Mesothelial cell of epicardium (in vitro differentiated cells): ENCODE measurements at regions not wholly inside any gene's neighbourhood (a gene's known extent, or its start where the extent isn't known, plus 50 kb on each side); places are given as distances from the start of the nearest gene placed in this dataset.
A peak's percentile ranks its signal among the peaks of the same experiment; 100 is the strongest.

Experiments
- DNase-seq, 2 experiments: peaks; one replicate each; pipeline ENCODE4 v3.0.0; 2021; ENCODE audit warnings: low spot score in 2 of 2; ENCODE audit not compliant: unreplicated experiment in 2 of 2
- H3K27ac Mint-ChIP-seq: 2 replicates; pipeline ENCODE4 v1.8.0; 2021; ENCODE audit warnings: mixed read lengths
- H3K27me3 Mint-ChIP-seq: 2 replicates; pipeline ENCODE4 v1.8.0; 2021; ENCODE audit warnings: low read depth, mixed read lengths
- H3K36me3 Mint-ChIP-seq: 2 replicates; pipeline ENCODE4 v1.8.0; 2021; ENCODE audit warnings: mixed read lengths
- H3K4me1 Mint-ChIP-seq: 2 replicates; pipeline ENCODE4 v1.8.0; 2021; ENCODE audit warnings: mixed read lengths
- H3K4me3 Mint-ChIP-seq: 2 replicates; pipeline ENCODE4 v1.8.0; 2021; ENCODE audit warnings: mild to moderate bottlenecking, moderate library complexity, mixed read lengths
- H3K9me3 Mint-ChIP-seq: 2 replicates; pipeline ENCODE4 v1.8.0; 2021; ENCODE audit warnings: mixed read lengths
- TF ChIP-seq, protein P1 (sequence below): fragments of 200-600 bp; sonication (generic); IDR thresholded peaks from one replicate; pipeline ENCODE4 v1.5.0; 2021; ENCODE audit warnings: antibody characterized with exemption; ENCODE audit not compliant: unreplicated experiment

DNA sequence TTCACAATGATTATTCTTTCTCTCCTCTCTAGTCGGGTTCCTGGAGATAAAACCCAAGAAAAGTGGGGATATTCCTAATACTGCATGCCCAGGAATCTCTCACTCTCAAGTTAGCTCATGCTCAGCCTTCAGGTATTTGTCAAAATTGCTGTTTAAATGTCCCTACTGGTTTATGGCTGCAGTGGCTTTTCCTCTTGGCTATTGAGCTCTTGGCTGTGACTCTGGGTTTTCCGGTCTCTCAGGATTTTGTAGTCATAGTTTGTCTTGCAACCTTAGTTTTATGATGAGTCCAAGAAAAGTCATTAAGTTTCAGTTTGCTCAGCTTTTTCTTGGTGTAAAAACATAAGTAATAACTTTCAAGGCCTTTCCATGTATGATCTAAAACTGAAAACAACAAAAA, 820.7 kb upstream of the HS6ST1 start:
- Mint-ChIP-seq H3K4me1 (peaks cover 25% of the 10 kb centered on the region), H3K27ac (no peak overlapping the region), H3K9me3 (peaks cover 16% of the 10 kb centered on the region), H3K36me3 (peaks cover 2% of the 10 kb centered on the region), H3K27me3 (no peaks in the 10 kb centered on the region), H3K4me3 (no peak overlapping the region)
- TF ChIP-seq, protein P1, sequence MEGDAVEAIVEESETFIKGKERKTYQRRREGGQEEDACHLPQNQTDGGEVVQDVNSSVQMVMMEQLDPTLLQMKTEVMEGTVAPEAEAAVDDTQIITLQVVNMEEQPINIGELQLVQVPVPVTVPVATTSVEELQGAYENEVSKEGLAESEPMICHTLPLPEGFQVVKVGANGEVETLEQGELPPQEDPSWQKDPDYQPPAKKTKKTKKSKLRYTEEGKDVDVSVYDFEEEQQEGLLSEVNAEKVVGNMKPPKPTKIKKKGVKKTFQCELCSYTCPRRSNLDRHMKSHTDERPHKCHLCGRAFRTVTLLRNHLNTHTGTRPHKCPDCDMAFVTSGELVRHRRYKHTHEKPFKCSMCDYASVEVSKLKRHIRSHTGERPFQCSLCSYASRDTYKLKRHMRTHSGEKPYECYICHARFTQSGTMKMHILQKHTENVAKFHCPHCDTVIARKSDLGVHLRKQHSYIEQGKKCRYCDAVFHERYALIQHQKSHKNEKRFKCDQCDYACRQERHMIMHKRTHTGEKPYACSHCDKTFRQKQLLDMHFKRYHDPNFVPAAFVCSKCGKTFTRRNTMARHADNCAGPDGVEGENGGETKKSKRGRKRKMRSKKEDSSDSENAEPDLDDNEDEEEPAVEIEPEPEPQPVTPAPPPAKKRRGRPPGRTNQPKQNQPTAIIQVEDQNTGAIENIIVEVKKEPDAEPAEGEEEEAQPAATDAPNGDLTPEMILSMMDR = no peak
- no peak for DNase-seq

DNA sequence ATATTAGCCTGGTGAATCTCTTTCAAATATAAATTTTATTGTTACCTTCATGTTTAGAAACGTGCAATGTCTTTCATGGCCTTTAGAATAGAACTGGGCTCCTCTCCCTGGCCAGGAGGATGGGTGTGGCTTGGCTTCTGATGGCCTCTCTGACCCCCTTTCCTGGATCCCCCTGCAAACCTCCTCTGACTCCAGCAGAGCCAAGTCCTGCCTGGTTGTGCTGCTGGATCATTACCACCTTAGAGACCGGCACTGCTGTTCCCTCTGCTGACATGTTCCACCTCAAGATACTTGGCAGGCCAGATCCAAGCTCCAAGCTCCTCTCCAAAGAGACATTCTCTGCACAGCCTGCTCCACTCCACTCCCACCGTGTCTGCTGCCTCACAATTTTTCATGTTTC, 823.8 kb upstream of the HS6ST1 start:
- H3K4me3 Mint-ChIP-seq = no peak overlapping the region
- TF ChIP-seq, protein P1 = no peak
- H3K9me3 Mint-ChIP-seq = peaks cover 23% of the 10 kb centered on the region
- no peak overlapping the region for H3K27ac Mint-ChIP-seq
- no peaks in the 10 kb centered on the region for H3K27me3 Mint-ChIP-seq
- no peaks in the 10 kb centered on the region for H3K36me3 Mint-ChIP-seq
- peaks cover 21% of the 10 kb centered on the region for H3K4me1 Mint-ChIP-seq
- DNase-seq = no peak

DNA sequence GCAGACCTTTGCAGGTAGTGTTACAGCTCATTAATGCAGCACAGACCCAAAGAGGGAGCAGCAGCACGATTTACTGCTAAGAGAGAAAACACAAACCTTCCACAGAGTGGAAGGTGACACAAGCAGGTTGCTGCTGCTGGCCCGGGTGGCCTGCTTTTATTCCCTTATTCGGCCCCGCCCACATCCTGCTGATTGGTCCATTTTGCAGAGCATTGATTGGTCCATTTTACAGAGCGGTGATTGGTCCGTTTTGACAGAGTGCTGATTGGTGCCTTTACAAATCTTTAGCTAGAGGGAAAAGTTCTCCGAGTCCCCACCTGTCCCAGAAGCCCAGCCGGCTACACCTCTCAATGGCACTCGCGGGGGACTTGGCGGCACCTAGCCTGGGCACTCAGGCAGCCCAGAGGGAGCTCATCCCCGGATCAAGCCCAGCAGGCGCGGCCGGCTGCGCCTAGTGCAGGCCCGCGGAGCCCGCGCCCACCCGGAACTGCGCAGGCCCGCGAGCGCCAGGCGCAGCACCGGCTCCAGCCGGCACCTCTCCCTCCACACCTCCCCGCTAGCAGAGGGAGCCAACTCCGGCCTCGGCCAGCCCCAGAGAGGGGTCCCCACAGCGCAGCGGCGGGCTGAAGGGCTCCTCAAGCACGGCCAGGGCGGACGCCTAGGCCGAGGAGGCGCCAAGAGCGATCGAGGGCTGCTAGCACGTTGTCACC, 825.6 kb upstream of the HS6ST1 start:
- no peak for DNase-seq
- Mint-ChIP-seq H3K27ac (no peak overlapping the region), H3K27me3 (no peaks in the 10 kb centered on the region), H3K4me3 (no peak overlapping the region), H3K4me1 (peaks cover 21% of the 10 kb centered on the region), H3K9me3 (peaks cover 26% of the 10 kb centered on the region), H3K36me3 (no peaks in the 10 kb centered on the region)
- TF ChIP-seq, protein P1 = no peak

DNA sequence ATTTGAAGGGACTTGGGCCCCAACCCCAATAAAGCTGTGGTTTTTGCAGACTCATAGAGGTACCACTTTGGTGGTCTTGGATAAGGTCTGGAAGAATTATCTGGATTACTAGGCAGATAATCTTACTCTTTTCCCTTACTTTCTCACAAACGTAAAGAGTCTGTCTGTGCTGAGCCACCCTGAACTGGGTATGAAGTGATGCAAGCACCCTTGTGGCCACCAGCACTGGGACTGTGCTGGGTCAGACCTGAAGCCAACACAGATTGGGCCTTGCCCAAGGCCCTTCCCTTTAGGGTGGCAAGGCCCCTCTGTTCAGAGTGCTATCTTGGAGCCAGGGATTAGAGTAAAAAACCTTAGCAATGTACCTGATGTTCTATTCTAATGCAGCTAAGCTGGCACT, 827.0 kb upstream of the RAB6C start:
- Mint-ChIP-seq H3K27ac (peak overlapping the region; percentile 65), H3K36me3 (peaks cover 9% of the 10 kb centered on the region), H3K27me3 (no peaks in the 10 kb centered on the region), H3K9me3 (peaks cover 25% of the 10 kb centered on the region), H3K4me1 (peaks cover 21% of the 10 kb centered on the region), H3K4me3 (no peak overlapping the region)
- DNase-seq = no peak
- TF ChIP-seq, protein P1 = no peak

DNA sequence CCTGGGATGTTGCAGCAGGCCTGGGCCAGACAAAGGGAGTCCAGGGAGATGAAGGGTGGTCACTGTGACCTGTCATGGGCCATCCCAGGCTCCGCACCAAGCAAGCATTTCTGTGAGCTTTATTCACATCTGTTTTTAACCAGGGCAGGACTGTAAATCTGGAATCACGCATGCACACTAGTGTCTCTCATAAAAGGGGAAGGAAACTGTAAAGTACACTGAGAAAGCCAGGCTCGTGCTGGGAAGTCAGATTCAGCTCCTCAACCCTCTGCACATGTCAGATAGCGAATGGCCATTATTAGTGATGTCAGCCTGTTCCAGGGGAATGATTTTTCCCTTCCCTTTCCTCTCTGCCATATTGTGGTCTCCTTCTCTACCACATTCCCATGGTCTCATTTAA, 818.6 kb upstream of the RAB6C start:
- H3K36me3 Mint-ChIP-seq = no peaks in the 10 kb centered on the region
- no peak for DNase-seq
- no peak overlapping the region for H3K27ac Mint-ChIP-seq
- no peaks in the 10 kb centered on the region for H3K27me3 Mint-ChIP-seq
- H3K4me3 Mint-ChIP-seq = no peak overlapping the region
- TF ChIP-seq, protein P1 = no peak
- H3K9me3 Mint-ChIP-seq = peaks cover 5% of the 10 kb centered on the region
- H3K4me1 Mint-ChIP-seq = peaks cover 16% of the 10 kb centered on the region
